ENCODE measurements at regions not wholly inside any gene's neighbourhood (a gene's known extent, or its start where the extent isn't known, plus 50 kb on each side); places are given as distances from the start of the nearest gene placed in this dataset.
A peak's percentile ranks its signal among the peaks of the same experiment; 100 is the strongest.

GRCh38 chr5:93926831-93927620, 185.6 kb upstream of the POU5F2 start:
- DNase-seq = no peak

DNA sequence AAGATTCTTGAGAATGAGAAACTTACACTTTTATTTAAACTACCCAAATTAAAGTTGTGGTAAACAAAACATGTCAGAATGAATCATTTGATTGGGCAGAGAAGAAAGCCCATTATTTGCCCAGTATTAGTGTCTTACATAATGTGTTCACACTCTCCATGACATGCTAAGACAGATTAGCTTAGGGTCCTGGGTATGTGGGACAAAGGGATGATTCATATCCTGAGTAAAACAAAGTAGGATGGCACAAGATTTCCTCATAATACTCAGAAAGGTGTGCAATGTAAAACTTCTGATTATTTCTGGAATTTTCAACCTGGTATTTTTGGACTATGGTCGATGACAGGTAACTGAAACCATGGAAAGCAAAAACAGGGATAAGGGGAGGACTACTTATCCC, 183.9 kb upstream of the POU5F2 start:
- DNase-seq = no peak

DNA sequence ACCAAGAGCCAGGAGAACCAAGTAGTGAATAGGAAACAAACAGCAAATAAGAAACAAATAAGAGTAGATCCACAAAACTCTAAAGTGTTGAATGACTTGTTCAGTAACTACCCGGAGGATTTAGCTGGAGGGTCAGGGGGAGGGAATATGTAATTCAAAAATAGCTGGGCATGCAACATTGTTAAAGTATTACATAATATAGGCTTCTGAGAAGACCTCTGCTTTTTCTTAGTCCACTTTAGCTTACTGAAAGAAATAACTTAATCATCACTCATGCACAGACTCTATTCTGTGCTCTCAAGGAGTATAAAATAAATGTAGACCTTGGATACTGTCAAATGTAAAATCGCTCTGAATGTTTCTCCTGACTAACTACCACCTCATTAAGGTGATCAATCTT, 183.2 kb upstream of the POU5F2 start:
- DNase-seq = no peak

DNA sequence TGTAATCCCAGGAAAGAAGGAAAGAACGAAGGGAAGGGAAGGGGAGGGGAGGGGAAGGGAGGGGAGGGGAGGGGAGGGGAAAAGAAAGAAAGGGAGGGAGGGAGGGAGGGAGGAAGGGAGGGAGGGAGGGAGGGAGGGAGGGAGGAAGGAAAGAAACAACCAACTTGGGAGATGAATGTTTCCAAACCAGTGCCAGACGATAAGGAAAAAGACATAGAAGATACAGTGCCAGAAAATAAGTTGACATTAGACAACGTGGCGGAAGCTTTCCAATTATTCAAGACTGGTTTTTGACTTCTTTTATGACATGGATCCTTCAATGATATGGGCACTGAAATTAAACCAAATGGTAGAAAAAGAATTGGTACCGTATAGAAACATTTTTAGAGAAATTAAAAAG, 181.2 kb upstream of the POU5F2 start:
- no peak for DNase-seq

DNA sequence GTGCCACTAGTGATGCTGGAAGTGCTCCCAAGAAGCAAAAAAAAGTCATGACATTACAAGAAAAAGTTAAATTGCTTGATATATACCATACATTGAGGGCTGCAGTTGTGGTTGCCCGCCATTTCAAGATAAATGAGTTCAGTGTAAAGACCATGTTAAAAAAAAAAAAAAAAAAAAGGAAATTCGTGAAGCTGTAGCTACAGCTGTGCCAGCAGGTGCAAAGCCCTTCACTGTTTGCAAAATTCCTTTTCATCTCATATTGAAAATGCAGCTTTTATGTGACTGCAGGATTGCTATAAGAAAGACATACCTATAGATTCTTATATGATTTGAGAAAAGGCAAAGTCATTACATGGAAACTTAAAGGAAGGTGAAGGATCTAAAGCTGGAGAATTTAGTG, 179.6 kb upstream of the POU5F2 start:
- DNase-seq = no peak

- DNase-seq = no peak
Measured at GRCh38 chr5:93916872-93917271, 175.5 kb upstream of the POU5F2 start.

DNA sequence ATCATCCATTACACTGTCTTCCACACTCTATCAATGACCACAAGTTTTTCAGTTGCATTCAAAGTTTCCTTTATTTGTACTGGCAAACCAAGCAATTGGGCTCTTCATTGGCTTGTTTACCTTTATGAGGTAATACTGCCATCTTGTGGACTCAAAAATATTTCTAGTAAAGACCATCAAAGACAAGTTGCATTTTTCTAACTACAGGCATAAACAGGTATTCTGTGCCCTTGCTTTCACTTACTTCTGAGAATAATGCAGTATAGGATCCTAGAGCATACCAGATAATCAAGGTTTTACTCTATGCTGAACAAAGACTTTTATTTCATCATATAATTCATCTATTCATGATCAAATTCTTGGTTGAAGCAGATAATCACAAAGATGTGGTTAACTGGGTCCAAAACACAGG, 173.7 kb upstream of the POU5F2 start:
- peak; percentile 17 to 44 for DNase-seq

- DNase-seq = no peak
Measured at GRCh38 chr5:93911609-93912008, 170.2 kb upstream of the POU5F2 start.

GRCh38 chr5:93909356-93909755, 168.0 kb upstream of the POU5F2 start:
- DNase-seq = no peak

DNA sequence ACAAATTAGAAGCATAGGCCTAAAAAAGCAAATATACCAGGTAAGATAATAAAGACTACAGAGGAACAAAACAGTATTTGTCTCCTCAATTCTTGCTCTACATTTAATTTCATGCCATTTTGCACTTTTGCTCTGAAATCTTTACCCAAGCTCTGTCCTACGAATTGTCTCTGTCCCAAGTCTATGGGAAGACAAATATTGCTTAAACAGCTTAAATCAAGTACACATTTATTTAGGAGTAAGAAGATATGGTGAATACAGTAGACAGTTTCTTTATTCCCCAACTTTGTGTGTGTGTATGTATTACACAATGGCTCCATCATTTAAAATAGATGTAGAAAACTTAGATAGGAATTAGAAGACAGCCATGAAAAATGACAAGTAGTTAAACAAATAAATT, 163.5 kb upstream of the POU5F2 start:
- no peak for DNase-seq

GRCh38 chr5:93902288-93902687, 160.9 kb upstream of the POU5F2 start:
- no peak for DNase-seq

GRCh38 chr5:93899026-93899600, 157.7 kb upstream of the POU5F2 start:
- DNase-seq = peak in 1 of 2 experiments; percentile 13

DNA sequence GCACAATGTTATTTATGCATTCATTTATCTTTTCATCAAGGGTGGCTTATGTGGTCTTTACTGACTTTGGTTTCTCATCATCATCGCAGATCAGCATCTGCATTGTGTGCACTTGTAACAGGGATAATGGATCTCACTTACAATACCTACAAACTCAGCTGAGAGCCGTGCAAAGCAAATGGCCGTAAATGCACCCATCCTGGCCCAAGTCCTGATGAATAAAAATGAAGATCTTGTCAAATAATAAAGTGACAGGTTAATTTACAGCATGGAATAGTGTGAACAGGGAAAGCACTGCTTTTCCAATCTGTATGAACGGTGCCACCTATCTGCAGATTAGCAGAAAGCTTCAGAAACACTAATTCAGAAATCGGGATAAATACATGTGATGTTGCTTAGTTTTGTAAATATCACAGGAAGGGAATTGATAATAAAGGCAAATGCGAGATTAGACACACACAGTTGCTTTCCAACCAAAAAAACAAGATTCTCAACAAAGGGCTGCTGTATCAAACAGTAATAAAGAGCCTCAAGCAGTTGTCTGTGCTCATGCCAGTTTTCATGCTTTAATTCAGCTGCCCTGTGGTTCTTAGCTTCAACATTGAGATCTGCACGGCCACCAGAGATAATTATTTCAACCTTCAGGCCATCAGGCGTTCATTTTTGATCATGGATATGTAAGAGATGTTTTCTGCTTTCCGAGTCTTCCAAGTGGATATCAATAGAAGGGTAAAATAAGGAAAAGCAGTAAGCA, 153.4 kb upstream of the POU5F2 start:
- peak in 1 of 2 experiments; percentile 5 for DNase-seq

GRCh38 chr5:93893075-93893474, 151.7 kb upstream of the POU5F2 start:
- no peak for DNase-seq

DNA sequence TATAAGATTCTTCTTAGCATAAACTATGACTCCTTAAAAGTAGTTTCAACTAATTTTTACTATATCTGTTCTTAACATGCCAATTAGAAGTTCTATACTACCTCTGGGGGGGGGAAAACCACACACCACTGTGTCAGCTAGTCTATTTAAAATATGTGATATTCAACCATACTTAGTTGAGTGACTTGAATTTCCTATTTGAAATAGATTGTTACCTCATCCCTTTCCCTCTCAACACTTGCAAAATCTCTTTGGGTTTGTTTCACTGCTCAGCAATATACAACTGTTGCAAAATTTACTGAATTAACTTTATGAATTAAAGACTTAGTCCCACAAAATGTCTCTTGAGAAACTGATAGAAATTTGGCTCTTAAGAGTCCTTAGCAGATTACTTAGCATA, 151.1 kb upstream of the POU5F2 start:
- DNase-seq = no peak

GRCh38 chr5:93891491-93892480, 150.4 kb upstream of the POU5F2 start:
- no peak for DNase-seq

DNA sequence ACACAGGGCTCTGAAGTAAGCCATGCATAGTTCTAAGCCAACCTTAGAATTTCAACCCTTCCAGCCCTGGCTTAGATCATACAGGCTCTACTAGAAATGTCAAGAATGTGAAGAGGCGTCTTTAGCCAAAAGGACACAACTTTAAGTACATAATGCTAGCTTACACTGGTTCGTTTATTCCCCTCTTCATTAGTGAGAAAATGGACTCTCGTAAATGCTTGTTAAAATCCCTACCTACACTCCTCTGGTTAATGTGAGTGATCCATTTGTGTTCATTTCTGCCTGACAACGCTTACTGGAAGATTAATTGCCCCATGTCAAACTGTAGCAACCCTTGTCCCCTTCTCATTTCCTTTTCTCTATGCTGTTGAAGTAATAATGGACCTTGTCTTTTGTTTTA, 149.3 kb upstream of the POU5F2 start:
- DNase-seq = no peak

- no peak for DNase-seq
Measured at GRCh38 chr5:93887678-93888077, 146.3 kb upstream of the POU5F2 start.

DNA sequence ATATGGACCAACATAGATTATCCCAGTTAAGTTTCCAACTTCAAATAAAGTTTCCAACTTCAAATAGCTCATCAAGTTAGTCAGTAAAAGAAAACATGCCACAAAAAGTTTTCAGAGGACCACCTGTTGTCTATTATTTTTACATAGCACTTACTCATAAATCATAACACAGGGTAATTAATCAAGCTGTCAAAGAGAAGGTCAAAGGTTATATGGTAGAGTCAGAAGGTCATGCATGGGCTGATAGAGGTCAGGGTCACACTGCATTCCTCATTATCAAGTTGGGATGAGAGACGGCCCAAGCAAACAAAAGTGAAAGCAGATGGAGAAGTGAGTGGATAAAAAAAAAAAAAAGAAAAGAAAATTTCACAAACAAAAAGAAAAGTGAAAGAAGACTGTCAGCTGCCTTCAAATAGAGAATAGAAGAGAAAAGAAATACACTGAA, 145.5 kb upstream of the POU5F2 start:
- DNase-seq = no peak

DNA sequence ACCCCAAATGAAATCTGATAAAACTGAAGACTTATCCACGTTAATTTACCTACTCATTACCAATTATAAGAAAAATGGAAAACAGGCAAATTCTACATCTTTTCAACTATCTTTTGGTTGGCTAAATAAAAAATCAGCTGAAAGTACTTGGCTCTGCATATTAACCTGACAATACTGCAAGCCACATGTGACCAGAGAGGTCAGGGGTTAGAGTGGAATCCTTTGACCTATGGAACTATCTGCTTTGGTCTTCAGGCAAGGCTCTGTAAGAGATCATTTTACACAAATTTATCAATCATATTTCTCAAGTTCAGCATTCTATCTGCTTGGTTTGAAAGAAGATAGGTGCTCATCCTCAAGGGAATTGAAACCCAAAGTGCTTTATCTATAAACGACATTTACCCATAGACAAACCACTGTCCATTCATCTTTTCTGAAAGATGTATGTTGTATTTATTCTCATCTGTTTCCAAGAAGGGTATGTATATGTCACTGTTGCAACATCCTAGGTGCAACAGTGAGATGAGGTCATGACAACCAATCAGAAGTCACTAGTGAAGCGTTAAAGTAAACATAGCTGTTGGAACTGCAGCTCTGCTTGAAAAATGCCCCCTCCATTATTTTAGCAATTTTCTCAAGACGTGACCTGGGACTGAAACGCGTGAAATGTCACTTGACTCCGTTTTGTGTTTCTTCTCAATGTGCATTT, 144.9 kb upstream of the POU5F2 start:
- no peak for DNase-seq

DNA sequence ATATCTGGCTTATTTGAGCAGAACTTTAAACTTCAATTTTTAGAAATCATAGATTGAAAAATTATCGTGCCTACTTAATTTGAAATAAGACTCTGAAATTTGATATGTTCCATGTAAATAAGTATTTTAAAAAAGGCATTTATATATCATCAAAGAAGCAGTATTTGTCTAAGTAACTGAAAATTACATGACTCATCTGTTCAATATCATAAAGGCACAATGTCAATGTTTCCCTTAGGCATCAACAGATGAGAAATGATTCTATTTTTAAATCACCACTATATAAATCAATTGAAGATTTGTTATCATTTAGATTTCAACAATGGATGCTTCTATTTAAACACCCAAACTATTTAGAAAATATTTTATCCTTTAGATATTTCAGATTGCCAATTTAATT, 142.9 kb upstream of the POU5F2 start:
- DNase-seq = no peak

- DNase-seq = no peak
Measured at GRCh38 chr5:93883459-93883858, 142.1 kb upstream of the POU5F2 start.

Data from NCI-H526 (cell line).